Type B pancreatic cell (in vitro differentiated cells): ENCODE measurements at regions not wholly inside any gene's neighbourhood (a gene's known extent, or its start where the extent isn't known, plus 50 kb on each side); places are given as distances from the start of the nearest gene placed in this dataset.

Source experiments
- DNase-seq: peaks from one replicate; pipeline ENCODE4 v3.0.0; 2021; ENCODE audit warnings: mixed read lengths; ENCODE audit not compliant: unreplicated experiment; ENCODE audit errors: extremely low spot score
- H3K27ac Mint-ChIP-seq: 2 replicates; pipeline ENCODE4 v1.8.0; 2021; ENCODE audit warnings: mild to moderate bottlenecking, mixed read lengths
- H3K27me3 Mint-ChIP-seq: 2 replicates; pipeline ENCODE4 v1.8.0; 2021; ENCODE audit warnings: mixed read lengths
- H3K36me3 Mint-ChIP-seq: 2 replicates; pipeline ENCODE4 v1.8.0; 2021; ENCODE audit warnings: mixed read lengths
- H3K4me1 Mint-ChIP-seq: one replicate; pipeline ENCODE4 v1.8.0; 2021; ENCODE audit warnings: mixed read lengths; ENCODE audit not compliant: unreplicated experiment
- H3K4me3 Mint-ChIP-seq: 2 replicates; pipeline ENCODE4 v1.8.0; 2021; ENCODE audit warnings: mild to moderate bottlenecking, mixed read lengths
- H3K9me3 Mint-ChIP-seq: 2 replicates; pipeline ENCODE4 v1.8.0; 2021; ENCODE audit warnings: mixed read lengths
- CTCF ChIP-seq: fragments of 200-600 bp; sonication (generic); conservative IDR thresholded peaks from 2 replicates; pipeline ENCODE4 v1.5.0; 2021; ENCODE audit warnings: antibody characterized with exemption, mild to moderate bottlenecking

- no peaks in the 10 kb centered on the region for H3K36me3 Mint-ChIP-seq
- DNase-seq, result no peak
- TF ChIP-seq CTCF, result no peak
- H3K27ac Mint-ChIP-seq, result no peak overlapping the region
- H3K4me3 Mint-ChIP-seq, result no peak overlapping the region
- no peaks in the 10 kb centered on the region for H3K4me1 Mint-ChIP-seq
- H3K9me3 Mint-ChIP-seq, result no peaks in the 10 kb centered on the region
- peaks cover 6% of the 10 kb centered on the region for H3K27me3 Mint-ChIP-seq
Measured at GRCh38 chr1:90613371-90613770, 103.7 kb downstream of the BARHL2 start.

- Mint-ChIP-seq H3K36me3 (no peaks in the 10 kb centered on the region), H3K4me3 (no peak overlapping the region), H3K4me1 (no peaks in the 10 kb centered on the region), H3K9me3 (no peaks in the 10 kb centered on the region), H3K27ac (no peak overlapping the region), H3K27me3 (peaks cover 8% of the 10 kb centered on the region)
- no peak for DNase-seq
- no peak for TF ChIP-seq CTCF
Measured at GRCh38 chr1:90612033-90612432, 105.1 kb downstream of the BARHL2 start.

GRCh38 chr1:90607736-90608135 lies 109.4 kb downstream of the BARHL2 start:
- Mint-ChIP-seq H3K27me3 (peaks cover 10% of the 10 kb centered on the region), H3K36me3 (no peaks in the 10 kb centered on the region), H3K4me1 (no peaks in the 10 kb centered on the region)

GRCh38 chr1:90605070-90605469 lies 112.0 kb downstream of the BARHL2 start:
- no peak for DNase-seq
- peaks cover 4% of the 10 kb centered on the region for H3K27me3 Mint-ChIP-seq
- H3K4me3 Mint-ChIP-seq, result no peak overlapping the region
- no peak overlapping the region for H3K27ac Mint-ChIP-seq
- H3K9me3 Mint-ChIP-seq, result no peaks in the 10 kb centered on the region
- no peaks in the 10 kb centered on the region for H3K4me1 Mint-ChIP-seq
- TF ChIP-seq CTCF, result no peak
- H3K36me3 Mint-ChIP-seq, result no peaks in the 10 kb centered on the region

More at GRCh38 chr1:90607736-90608135, 109.4 kb downstream of the BARHL2 start:
- no peak overlapping the region for H3K4me3 Mint-ChIP-seq
- H3K27ac Mint-ChIP-seq, result no peak overlapping the region
- no peak for DNase-seq
- H3K9me3 Mint-ChIP-seq, result no peaks in the 10 kb centered on the region
- no peak for TF ChIP-seq CTCF

- H3K4me3 Mint-ChIP-seq, result no peak overlapping the region
- H3K27me3 Mint-ChIP-seq, result no peaks in the 10 kb centered on the region
- H3K4me1 Mint-ChIP-seq, result no peaks in the 10 kb centered on the region
- DNase-seq, result no peak
- no peak for TF ChIP-seq CTCF
- no peak overlapping the region for H3K27ac Mint-ChIP-seq
- H3K9me3 Mint-ChIP-seq, result peaks cover 5% of the 10 kb centered on the region
- no peaks in the 10 kb centered on the region for H3K36me3 Mint-ChIP-seq
Measured at GRCh38 chr1:90593312-90593711, 123.8 kb downstream of the BARHL2 start.

GRCh38 chr1:90591970-90592356 lies 125.1 kb downstream of the BARHL2 start:
- no peak for DNase-seq
- no peaks in the 10 kb centered on the region for H3K27me3 Mint-ChIP-seq
- no peak overlapping the region for H3K4me3 Mint-ChIP-seq
- no peaks in the 10 kb centered on the region for H3K36me3 Mint-ChIP-seq
- no peak overlapping the region for H3K27ac Mint-ChIP-seq
- no peak for TF ChIP-seq CTCF
- peaks cover 5% of the 10 kb centered on the region for H3K9me3 Mint-ChIP-seq
- H3K4me1 Mint-ChIP-seq, result no peaks in the 10 kb centered on the region
